CD4-positive, alpha-beta T cell treated with Interferon alpha-2 for 1 hour (primary cell): ENCODE measurements at regions not wholly inside any gene's neighbourhood (a gene's known extent, or its start where the extent isn't known, plus 50 kb on each side); places are given as distances from the start of the nearest gene placed in this dataset.
"Not testable (repeated sequence)": the region's sequence is repeated elsewhere in the genome, so short reads cannot be mapped to it uniquely, and the experiment has no call there.

Source experiments
- DNase-seq, 2 donors: peaks; one replicate each; pipeline ENCODE4 v3.0.0-alpha.2; 2020 to 2022

- no peak for DNase-seq
These were observed 1569.2 kb upstream of the ADGRL3 start for GRCh38 chr4:59630922-59631321.

- no peak for DNase-seq
These were observed 1562.5 kb upstream of the ADGRL3 start for GRCh38 chr4:59637596-59637995.

DNA sequence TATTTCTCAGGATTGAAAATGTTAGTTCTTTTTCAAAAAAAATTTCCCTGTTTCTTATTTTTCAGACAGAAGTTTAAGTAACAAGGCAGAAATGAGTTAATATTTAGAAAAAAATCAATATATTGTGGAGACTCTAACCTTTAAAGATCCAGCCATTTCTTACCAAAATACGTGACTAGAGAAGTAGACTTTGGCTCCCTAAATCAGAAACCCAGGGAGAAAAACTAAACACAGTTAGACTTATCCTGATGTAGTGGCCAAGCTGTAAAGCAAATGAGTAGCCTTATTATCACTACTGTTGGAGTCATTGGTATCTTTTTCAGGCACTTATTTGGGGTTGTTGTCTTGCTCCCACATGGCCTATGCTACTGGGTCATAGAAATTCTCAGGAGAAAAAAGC lies 1556.4 kb upstream of the ADGRL3 start:
- DNase-seq = no peak

- DNase-seq = no peak
These were observed 1555.4 kb upstream of the ADGRL3 start for GRCh38 chr4:59644765-59645164.

DNA sequence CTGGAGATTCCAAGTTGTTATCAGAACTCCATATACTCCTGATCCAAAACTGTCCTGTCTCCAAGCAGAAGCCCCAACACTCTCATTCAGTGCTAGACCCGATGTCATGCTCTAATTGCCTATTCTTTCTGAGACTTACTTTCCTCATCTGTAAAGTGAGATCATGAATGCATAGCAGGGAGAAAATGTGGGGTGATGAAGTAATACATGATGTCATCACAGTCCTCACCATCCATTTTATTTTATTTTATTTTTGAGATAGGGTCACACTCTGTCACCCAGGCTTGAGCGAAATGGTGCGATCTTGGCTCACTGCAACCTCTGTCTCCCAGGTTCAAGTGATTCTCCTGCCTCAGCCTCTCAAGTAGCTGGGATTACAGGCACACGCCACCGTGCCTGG lies 1554.0 kb upstream of the ADGRL3 start:
- no peak for DNase-seq

- DNase-seq = no peak
These were observed 1553.1 kb upstream of the ADGRL3 start for GRCh38 chr4:59647011-59647410.

DNA sequence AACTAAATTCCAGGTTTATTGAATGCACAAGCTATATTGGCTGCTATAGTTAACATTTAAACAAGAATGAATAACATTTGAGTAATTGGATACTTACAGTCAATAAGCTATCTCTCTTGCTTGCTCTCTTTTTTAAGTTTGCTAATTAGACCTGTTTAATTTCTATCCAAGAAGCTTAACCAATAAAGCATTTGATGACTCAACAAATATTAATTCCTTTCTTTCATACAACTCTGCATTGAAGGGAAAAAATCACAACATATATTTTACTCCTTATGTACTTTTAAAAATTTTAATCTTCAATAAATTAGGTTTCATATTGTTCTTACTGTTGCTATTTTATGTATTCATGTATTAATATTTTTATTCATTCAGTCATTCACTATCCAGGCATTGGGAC lies 1552.6 kb upstream of the ADGRL3 start:
- no peak for DNase-seq

GRCh38 chr4:59650861-59651260 lies 1549.3 kb upstream of the ADGRL3 start:
- no peak for DNase-seq

GRCh38 chr4:59655996-59656395 lies 1544.1 kb upstream of the ADGRL3 start:
- no peak for DNase-seq

- DNase-seq = no peak
These were observed 1535.4 kb upstream of the ADGRL3 start for GRCh38 chr4:59664771-59665170.

GRCh38 chr4:59666645-59667044 lies 1533.5 kb upstream of the ADGRL3 start:
- DNase-seq = no peak

DNA sequence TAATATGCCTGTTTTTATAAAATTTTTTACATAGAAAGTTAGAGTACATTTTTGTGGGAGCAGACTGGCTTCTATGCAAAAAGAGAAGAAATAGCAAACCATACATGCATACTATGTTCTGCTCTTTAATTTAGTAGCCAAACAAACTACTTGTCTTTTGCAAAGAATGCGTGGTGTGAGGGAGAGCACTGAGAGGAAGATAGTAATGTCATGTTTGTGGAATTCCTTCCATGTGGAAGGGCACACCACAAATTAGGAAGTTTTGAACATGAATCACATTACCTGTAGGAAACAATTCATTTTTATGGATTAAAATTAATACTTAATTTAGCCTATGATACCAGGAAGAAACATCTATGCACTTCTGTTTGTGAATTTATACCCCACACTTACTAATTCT lies 1529.1 kb upstream of the ADGRL3 start:
- no peak for DNase-seq

- DNase-seq = no peak
These were observed 1523.7 kb upstream of the ADGRL3 start for GRCh38 chr4:59676389-59676788.

GRCh38 chr4:59676992-59677391 lies 1523.1 kb upstream of the ADGRL3 start:
- not testable (repeated sequence) for DNase-seq

GRCh38 chr4:59685626-59686025 lies 1514.5 kb upstream of the ADGRL3 start:
- no peak for DNase-seq

DNA sequence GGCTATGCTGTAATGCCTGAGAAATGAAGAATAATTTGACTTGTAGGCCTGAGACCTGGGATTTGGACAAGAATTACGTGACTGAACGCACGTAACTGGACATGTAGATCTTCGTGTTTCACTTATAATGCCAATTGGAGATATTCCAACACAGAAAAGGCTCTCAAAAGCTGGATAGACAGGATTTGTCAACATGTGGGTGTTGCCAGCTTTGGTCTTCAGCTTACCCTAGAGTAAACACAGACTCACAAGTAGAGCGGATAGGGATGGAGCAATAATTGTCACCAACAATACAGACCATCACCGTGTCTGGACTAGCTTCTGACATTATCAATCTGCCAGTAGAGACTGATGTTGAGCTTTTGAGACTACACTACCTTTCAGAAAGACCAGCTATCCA lies 1511.0 kb upstream of the ADGRL3 start:
- no peak for DNase-seq

DNA sequence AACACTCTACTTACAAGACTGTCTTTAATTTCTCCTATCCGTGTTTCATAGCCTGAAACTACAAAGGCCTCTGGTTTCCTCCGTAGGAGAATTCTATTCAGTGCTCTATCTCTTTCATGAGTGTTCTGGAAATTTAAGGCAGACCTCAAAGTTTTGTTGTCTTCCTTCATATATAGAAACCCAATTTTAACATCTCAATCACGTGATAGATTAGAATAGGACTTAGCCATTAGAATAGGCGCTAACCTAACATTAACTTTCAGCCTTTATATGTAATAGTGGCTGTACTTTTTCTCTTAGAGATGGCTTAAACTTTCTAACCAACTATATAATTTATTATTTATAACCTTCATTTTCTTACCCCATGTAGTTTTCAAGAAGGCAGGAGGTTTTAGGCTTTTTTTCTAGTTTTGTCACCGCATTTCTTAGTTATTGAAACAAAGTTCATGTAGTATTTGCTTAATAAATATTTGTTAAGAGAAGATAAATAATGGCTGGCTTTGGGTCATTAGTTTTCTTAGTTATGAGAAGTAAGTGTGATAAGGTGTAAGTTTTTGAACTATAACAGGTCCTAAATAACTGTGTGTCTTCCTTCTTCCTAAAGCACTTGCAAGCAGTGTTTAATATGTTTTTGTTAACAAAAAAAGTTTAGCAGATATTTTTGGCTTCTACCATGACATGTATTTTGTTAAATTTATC lies 1504.6 kb upstream of the ADGRL3 start:
- DNase-seq = no peak

DNA sequence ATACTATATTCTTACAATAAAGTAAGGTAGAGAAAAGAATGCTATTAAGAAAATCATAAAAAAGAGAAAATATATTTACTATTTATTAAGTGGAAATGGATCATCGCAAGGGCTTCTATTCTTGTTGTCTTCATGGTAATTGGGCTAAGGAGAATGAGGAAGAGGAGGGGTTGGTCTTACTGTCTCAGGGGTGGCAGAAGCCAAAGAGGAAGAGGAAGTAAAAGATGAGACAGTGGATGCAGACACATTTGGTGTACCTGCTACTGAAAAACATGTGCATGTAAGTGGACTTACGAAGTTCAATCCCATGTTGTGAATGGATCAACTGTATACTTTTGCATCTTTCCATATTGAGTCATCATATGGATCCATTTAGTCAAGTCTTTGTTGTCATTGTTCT lies 1502.1 kb upstream of the ADGRL3 start:
- DNase-seq = no peak

DNA sequence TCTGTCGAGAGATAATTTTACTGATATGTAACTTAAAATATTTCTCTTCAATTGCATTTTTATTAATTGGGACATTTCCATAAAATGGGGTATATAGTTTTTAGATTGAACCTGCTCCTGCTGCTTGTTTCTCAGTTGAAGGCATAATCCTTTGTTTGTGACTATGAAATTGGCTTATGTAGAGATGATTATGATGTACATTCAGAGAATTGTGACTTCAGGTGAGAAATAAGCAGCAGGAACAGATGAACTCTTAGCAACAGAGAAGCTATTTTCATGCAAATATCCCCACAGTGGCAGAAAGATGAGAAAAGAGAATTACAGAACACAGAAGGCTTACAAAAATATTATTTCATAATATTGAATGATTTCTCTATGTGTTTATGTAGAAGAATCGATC lies 1499.5 kb upstream of the ADGRL3 start:
- no peak for DNase-seq

- DNase-seq = no peak
These were observed 1495.5 kb upstream of the ADGRL3 start for GRCh38 chr4:59704616-59705015.

DNA sequence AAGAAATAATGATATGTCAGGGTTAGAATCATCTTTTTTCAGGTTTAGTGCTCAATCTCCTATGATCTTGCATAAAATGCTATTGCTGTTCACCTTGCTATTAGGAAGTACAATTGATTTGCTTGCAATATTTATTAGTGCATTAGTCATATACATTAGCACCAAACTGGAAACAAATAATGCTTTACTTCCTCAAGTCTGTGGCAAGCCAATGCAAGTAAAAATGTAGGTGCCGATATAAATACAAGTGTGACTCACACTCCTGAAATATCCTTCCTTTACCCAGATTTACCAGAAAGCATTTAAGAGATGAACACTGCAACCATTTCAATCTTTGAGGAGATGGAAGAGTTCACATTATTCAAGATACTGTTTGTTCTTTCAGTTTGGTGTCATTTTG lies 1487.7 kb upstream of the ADGRL3 start:
- no peak for DNase-seq

DNA sequence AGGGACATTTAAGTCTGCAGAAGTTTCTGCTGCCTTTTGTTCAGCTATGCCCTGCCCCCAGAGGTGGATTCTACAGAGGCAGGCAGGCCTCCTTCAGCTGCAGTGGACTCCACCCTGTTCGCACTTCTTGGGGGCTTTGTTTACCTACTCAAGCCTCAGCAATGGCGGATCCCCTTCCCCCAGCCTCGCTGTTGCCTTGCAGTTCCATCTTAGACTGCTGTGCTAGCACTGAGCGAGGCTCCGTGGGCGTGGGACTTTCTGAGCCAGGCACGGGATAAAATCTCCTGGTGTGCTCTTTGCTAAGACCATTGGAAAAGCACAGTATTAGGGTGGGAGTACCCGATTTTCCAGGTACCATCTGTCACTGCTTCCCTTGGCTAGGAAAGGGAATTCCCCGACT lies 1475.8 kb upstream of the ADGRL3 start:
- not testable (repeated sequence) for DNase-seq

GRCh38 chr4:59727745-59728144 lies 1472.4 kb upstream of the ADGRL3 start:
- no peak for DNase-seq

DNA sequence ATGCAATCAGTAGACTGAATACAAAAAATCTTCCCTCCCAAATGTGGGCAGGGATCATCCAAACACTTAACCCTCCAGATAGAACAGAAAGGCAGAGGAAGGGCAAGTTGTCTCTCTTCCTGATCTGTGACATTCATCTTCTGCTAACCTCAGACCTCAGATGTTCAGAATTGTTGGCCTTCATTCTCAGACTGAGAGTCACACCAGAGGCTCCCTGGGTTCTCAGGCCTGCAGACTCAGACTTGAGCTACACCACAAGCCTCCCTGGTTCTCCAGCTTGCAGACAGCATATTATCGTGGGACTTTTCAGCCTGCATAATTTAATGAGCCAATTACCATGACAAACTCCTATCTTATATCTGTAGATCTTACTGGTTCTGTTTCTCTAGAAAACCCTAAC lies 1471.6 kb upstream of the ADGRL3 start:
- DNase-seq = no peak

DNA sequence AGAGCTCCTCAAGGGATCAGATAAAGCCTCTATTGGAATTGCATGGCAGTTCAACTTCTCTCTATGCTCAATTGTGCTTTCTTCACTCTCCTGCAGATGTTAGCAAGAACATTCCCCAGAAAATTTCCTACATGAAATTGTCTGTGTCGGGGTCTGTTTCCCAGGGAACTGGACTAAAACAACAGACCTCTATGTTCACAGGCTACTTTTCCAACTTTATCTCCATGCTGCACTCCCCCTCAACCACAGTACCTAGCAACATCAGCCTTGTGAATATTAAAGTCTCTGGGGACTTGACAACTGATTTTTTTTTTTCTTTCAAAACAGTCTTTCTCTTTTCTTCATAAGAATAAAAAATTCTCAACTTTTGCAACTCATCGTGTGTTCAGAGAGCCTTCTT lies 1470.8 kb upstream of the ADGRL3 start:
- no peak for DNase-seq

DNA sequence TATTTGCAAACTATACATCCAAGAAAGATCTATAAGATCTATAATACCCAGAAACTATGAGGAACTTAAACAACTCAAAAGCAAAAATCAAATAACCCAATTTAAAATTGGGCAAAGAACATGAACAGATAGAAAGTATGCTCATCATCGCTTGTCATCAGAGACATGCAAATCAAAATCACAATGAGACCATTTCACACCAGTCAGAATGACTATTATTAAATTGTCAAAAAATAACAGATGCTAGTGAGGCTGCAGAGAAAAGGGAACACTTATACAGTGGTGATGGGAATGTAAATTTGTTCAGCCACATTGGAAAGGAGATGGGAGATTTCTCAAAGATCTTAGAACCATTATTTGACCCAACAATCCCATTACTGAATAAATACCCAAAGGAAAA lies 1451.7 kb upstream of the ADGRL3 start:
- no peak for DNase-seq
